Muscle of leg (tissue), 3 donors: ENCODE measurements at regions not wholly inside any gene's neighbourhood (a gene's known extent, or its start where the extent isn't known, plus 50 kb on each side); places are given as distances from the start of the nearest gene placed in this dataset.

Source experiments
- DNase-seq: peaks from one replicate; pipeline ENCODE4 v3.0.0; 2013
- H3K27ac ChIP-seq: one replicate; pipeline ENCODE4 v1.5.1; 2013; ENCODE audit warnings: mild to moderate bottlenecking, low read length, control low read depth
- H3K27me3 ChIP-seq: one replicate; pipeline ENCODE4 v1.6.1; 2013; ENCODE audit warnings: low read length; ENCODE audit not compliant: control insufficient read depth, insufficient read depth
- H3K36me3 ChIP-seq: one replicate; pipeline ENCODE4 v1.6.1; 2013; ENCODE audit warnings: low read length; ENCODE audit not compliant: control insufficient read depth, insufficient read depth
- H3K4me1 ChIP-seq: one replicate; pipeline ENCODE4 v1.6.1; 2013; ENCODE audit warnings: low read length; ENCODE audit not compliant: control insufficient read depth, insufficient read depth
- H3K4me3 ChIP-seq: one replicate; pipeline ENCODE4 v1.5.1; 2013; ENCODE audit warnings: low read length, control low read depth
- H3K9me3 ChIP-seq: replicated peaks from 2 replicates; pipeline ENCODE4 v1.6.1; 2013; ENCODE audit warnings: low read depth, low read length; ENCODE audit not compliant: control insufficient read depth
- WGBS: methylation state at CpG from one replicate; pipeline ENCODE4 v1.1.5; 2013; ENCODE audit warnings: missing lambda C conversion rate; ENCODE audit not compliant: insufficient coverage; 5-methylcytosine and 5-hydroxymethylcytosine counted together

DNA sequence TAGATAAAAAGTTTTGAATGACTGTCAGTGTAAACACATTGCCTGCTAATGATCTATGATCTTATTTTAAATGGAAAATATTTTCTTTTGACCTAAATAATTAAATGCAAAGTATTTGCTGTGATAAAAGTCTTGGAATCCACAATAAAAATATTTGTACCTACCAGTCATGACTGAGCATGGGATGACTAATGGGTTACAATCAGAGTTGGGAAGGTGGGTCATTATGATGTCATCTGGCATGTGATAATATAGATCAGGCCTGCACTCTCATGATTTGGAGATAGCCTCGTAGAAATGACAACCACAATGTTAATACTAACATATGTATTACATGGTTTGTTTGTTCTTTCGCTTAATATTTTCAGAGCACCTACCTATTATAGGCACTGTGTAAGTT is 848.8 kb upstream of the KLHL29 start:
- H3K9me3 ChIP-seq = no peaks in the 10 kb centered on the region
- no CpG with 5 or more reads among the region's 2 CpGs for WGBS
- H3K4me1 ChIP-seq = no peaks in the 10 kb centered on the region
- H3K27me3 ChIP-seq = no peaks in the 10 kb centered on the region
- no peak overlapping the region for H3K27ac ChIP-seq
- no peaks in the 10 kb centered on the region for H3K36me3 ChIP-seq
- no peak overlapping the region for H3K4me3 ChIP-seq
- DNase-seq = no peak

DNA sequence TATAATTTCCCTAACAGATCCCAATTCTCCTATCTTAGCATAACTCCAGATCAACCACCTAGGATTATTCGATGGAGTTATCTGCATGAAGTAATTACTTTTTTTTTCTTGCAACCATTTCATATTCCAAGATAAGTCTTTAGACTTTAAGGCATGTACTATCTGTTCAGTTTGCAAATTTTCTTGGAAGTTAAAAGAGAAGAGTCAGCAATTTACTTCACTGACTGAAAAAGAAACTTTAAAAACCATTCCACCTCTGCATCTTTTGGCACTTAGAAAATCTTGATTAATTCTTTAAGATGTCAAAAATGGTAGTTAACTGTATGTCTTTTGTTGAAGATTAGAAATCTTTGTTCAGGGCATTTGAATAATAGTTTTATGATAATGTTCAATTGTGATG is 830.5 kb upstream of the KLHL29 start:
- WGBS = no CpG with 5 or more reads among the region's 1 CpG
- Histone ChIP-seq H3K4me3 (no peak overlapping the region), H3K27me3 (no peaks in the 10 kb centered on the region), H3K27ac (no peak overlapping the region), H3K36me3 (no peaks in the 10 kb centered on the region), H3K9me3 (no peaks in the 10 kb centered on the region), H3K4me1 (no peaks in the 10 kb centered on the region)
- no peak for DNase-seq

- no CpG with 5 or more reads among the region's 2 CpGs for WGBS
These were observed 827.6 kb upstream of the KLHL29 start for GRCh38 chr2:22557406-22557805.

GRCh38 chr2:22560021-22560420 is 825.0 kb upstream of the KLHL29 start:
- Histone ChIP-seq H3K4me3 (no peak overlapping the region), H3K4me1 (no peaks in the 10 kb centered on the region), H3K9me3 (no peaks in the 10 kb centered on the region), H3K27ac (no peak overlapping the region), H3K36me3 (no peaks in the 10 kb centered on the region), H3K27me3 (no peaks in the 10 kb centered on the region)
- 60% methylated on average over 2 of the region's 5 CpGs for WGBS
- no peak for DNase-seq

More at GRCh38 chr2:22557406-22557805, 827.6 kb upstream of the KLHL29 start:
- no peak for DNase-seq
- H3K4me1 ChIP-seq = no peaks in the 10 kb centered on the region
- no peak overlapping the region for H3K27ac ChIP-seq
- no peaks in the 10 kb centered on the region for H3K36me3 ChIP-seq
- no peaks in the 10 kb centered on the region for H3K27me3 ChIP-seq
- H3K9me3 ChIP-seq = no peaks in the 10 kb centered on the region
- no peak overlapping the region for H3K4me3 ChIP-seq

- Histone ChIP-seq H3K36me3 (no peaks in the 10 kb centered on the region), H3K27me3 (no peaks in the 10 kb centered on the region), H3K4me3 (no peak overlapping the region), H3K9me3 (peaks cover 13% of the 10 kb centered on the region), H3K4me1 (no peaks in the 10 kb centered on the region), H3K27ac (no peak overlapping the region)
- no CpG with 5 or more reads among the region's 3 CpGs for WGBS
- peak; percentile 10 for DNase-seq
These were observed 805.6 kb upstream of the KLHL29 start for GRCh38 chr2:22579341-22579740.

GRCh38 chr2:22582107-22582506 is 802.9 kb upstream of the KLHL29 start:
- Histone ChIP-seq H3K27me3 (no peaks in the 10 kb centered on the region), H3K36me3 (no peaks in the 10 kb centered on the region), H3K27ac (no peak overlapping the region), H3K9me3 (peaks cover 13% of the 10 kb centered on the region), H3K4me1 (no peaks in the 10 kb centered on the region), H3K4me3 (no peak overlapping the region)
- 67% methylated on average over 1 of the region's 3 CpGs for WGBS
- DNase-seq = no peak

DNA sequence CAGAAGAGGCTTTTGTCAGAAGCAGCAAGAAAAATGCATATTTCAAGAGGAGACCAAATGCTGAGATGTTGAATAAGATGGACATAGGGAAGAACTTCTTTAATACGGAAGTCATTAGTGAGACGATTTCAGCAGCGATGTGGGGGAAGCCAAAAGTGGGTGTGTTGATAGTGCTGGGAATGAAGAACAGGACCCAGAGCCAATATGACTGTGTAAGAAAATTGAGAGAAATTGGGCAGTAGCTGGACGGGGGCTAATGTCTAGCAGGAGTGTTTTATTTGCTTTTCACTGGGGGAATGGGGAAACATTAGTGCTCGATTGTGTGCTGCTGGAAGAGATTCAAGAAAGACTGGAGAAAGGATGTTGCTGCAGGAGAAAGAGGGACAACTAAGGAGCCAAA is 788.7 kb upstream of the KLHL29 start:
- Histone ChIP-seq H3K36me3 (no peaks in the 10 kb centered on the region), H3K9me3 (peaks cover 2% of the 10 kb centered on the region), H3K4me1 (no peaks in the 10 kb centered on the region), H3K4me3 (no peak overlapping the region), H3K27me3 (no peaks in the 10 kb centered on the region), H3K27ac (no peak overlapping the region)
- peak; percentile 73 for DNase-seq
- 11% methylated on average over 5 of the region's 5 CpGs for WGBS

DNA sequence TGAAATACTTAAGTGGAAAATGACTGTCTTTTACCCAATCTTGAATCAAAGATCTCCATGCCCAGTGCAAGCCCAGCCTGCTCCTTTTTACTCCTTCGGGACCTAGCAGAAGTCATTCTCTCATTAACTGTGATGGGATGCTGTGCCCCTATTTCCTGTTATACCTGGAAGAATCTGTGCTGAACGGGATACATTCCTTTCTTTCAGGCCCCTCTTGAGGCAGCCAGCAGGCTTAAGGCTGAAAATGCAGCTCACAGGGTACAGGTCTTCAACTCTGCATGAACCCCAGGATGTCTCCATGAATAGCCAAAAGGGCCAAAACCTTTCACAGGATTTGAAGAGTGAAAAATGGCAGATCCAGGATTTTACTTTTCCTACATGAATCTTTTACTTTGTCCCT is 784.8 kb upstream of the KLHL29 start:
- DNase-seq = no peak
- H3K4me3 ChIP-seq = no peak overlapping the region
- no peaks in the 10 kb centered on the region for H3K27me3 ChIP-seq
- WGBS = 22% methylated on average over 1 of the region's 2 CpGs
- H3K36me3 ChIP-seq = no peaks in the 10 kb centered on the region
- no peaks in the 10 kb centered on the region for H3K9me3 ChIP-seq
- no peaks in the 10 kb centered on the region for H3K4me1 ChIP-seq
- no peak overlapping the region for H3K27ac ChIP-seq

DNA sequence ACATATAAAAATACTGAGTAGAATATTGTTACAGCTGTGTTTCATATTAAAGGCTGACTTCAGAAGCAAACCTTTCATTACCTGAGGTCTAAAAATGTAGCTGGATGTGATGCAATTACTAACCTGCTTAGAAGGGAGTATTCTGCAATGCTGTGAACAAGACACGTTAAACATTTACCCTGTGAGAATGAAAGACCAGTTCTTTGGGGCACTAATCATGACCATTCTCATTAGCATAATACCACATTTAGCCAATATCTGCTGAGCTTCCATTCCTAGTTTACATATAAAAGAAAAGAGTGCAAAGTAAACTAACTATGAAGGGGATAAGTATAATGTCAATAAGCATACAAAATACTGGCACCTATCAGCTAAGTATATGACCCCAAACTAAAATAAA is 784.0 kb upstream of the KLHL29 start:
- no peak overlapping the region for H3K4me3 ChIP-seq
- H3K27me3 ChIP-seq = no peaks in the 10 kb centered on the region
- no peak for DNase-seq
- no peaks in the 10 kb centered on the region for H3K4me1 ChIP-seq
- no peak overlapping the region for H3K27ac ChIP-seq
- no CpG with 5 or more reads among the region's 1 CpG for WGBS
- H3K36me3 ChIP-seq = no peaks in the 10 kb centered on the region
- H3K9me3 ChIP-seq = no peaks in the 10 kb centered on the region

GRCh38 chr2:22604136-22604535 is 780.8 kb upstream of the KLHL29 start:
- Histone ChIP-seq H3K9me3 (no peaks in the 10 kb centered on the region), H3K4me3 (no peak overlapping the region), H3K27ac (no peak overlapping the region), H3K36me3 (no peaks in the 10 kb centered on the region), H3K4me1 (no peaks in the 10 kb centered on the region), H3K27me3 (no peaks in the 10 kb centered on the region)
- WGBS = 69% methylated on average over 2 of the region's 4 CpGs
- DNase-seq = peak; percentile 7

DNA sequence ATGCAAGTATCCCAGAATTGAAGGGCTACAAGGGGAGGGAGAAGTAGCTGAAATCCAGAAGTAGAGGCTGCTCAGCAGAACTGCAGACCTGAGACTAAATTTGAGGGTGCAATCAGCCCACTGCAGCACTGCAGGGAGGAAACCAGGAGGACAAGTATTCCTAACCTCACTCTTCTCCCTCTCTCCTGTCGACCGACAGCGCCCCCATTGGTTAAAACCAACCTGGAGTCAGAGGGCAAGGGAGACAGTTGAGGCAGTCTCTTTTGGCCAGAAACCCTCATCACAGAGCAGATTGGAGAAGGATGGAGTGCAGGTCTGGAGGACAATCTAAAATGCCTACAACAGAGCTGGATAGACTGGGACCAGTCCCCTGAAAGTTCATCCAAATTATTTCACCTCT is 768.9 kb upstream of the KLHL29 start:
- Histone ChIP-seq H3K27ac (no peak overlapping the region), H3K27me3 (no peaks in the 10 kb centered on the region), H3K36me3 (no peaks in the 10 kb centered on the region), H3K4me1 (no peaks in the 10 kb centered on the region), H3K4me3 (no peak overlapping the region), H3K9me3 (no peaks in the 10 kb centered on the region)
- WGBS = no CpG with 5 or more reads among the region's 3 CpGs
- DNase-seq = no peak
